Testis (tissue), 2 donors: ENCODE measurements at regions not wholly inside any gene's neighbourhood (a gene's known extent, or its start where the extent isn't known, plus 50 kb on each side); places are given as distances from the start of the nearest gene placed in this dataset.

ENCODE experiments used
- DNase-seq: peaks from one replicate; pipeline ENCODE4 v3.0.0-alpha.2; 2019
- H3K27ac ChIP-seq, 2 donors: fragments of 200-600 bp; sonication (generic); one replicate each; pipeline ENCODE4 v1.5.1; 2019
- H3K27me3 ChIP-seq: fragments of 200-600 bp; sonication (generic); one replicate; pipeline ENCODE4 v1.5.1; 2019
- H3K36me3 ChIP-seq: fragments of 200-600 bp; sonication (generic); one replicate; pipeline ENCODE4 v1.5.1; 2017; ENCODE audit warnings: low read depth; ENCODE audit errors: missing control alignments
- H3K4me1 ChIP-seq: fragments of 200-600 bp; sonication (generic); one replicate; pipeline ENCODE4 v1.5.1; 2019
- H3K4me3 ChIP-seq, 2 donors: fragments of 200-600 bp; sonication (generic); one replicate each; pipeline ENCODE4 v1.5.1; 2017 to 2019
- H3K9me3 ChIP-seq: fragments of 200-600 bp; sonication (generic); one replicate; pipeline ENCODE4 v1.5.1; 2017
- CTCF ChIP-seq, 3 experiments: fragments of 450-650 bp in 2 of 3; fragments of 200-600 bp in 1 of 3; sonication (generic) in 1 of 3; IDR thresholded peaks; one replicate each; pipeline ENCODE4 v1.5.1; 2016 to 2019; ENCODE audit warnings: antibody characterized with exemption in 3 of 3, mild to moderate bottlenecking in 2 of 3, moderate library complexity in 1 of 3
- POLR2A ChIP-seq: fragments of 450-650 bp; IDR thresholded peaks from one replicate; pipeline ENCODE4 v1.6.1; 2017; ENCODE audit warnings: antibody characterized with exemption, mild to moderate bottlenecking, moderate library complexity
- WGBS, 2 donors: methylation state at CpG; one replicate each; pipeline ENCODE4 v1.1.5; 2018; 5-methylcytosine and 5-hydroxymethylcytosine counted together
- intact Hi-C: fragments of 100-400 bp; cut with DNase I; formaldehyde crosslinking; loops from one replicate; pipeline ENCODE4 v1.15.1; 2023; ENCODE audit warnings: low total_unique reads

GRCh38 chr2:53530126-53530525 is 237.5 kb upstream of the CHAC2 start:
- Histone ChIP-seq H3K4me3 (no peak overlapping the region), H3K27ac (no peak overlapping the region), H3K36me3 (no peaks in the 10 kb centered on the region), H3K27me3 (no peaks in the 10 kb centered on the region), H3K9me3 (no peaks in the 10 kb centered on the region), H3K4me1 (no peaks in the 10 kb centered on the region)
- intact Hi-C loops: no loop called here
- TF ChIP-seq CTCF (IDR thresholded peaks at IDR 0.05): no peak
- no peak for TF ChIP-seq POLR2A
- no peak for DNase-seq

- Histone ChIP-seq H3K9me3 (no peaks in the 10 kb centered on the region), H3K4me3 (no peak overlapping the region), H3K36me3 (no peaks in the 10 kb centered on the region), H3K27ac (no peak overlapping the region), H3K4me1 (no peaks in the 10 kb centered on the region), H3K27me3 (no peaks in the 10 kb centered on the region)
- WGBS, 2 donors: 38 to 45% methylated on average over 2 of the region's 2 CpGs
- DNase-seq: no peak
- TF ChIP-seq POLR2A (no peak), CTCF (IDR thresholded peaks at IDR 0.05) (no peak)
- intact Hi-C loops: no loop called here
Observed at GRCh38 chr2:53527056-53527455, 240.5 kb upstream of the CHAC2 start.

- no peaks in the 10 kb centered on the region for H3K9me3 ChIP-seq
- H3K4me3 ChIP-seq: no peak overlapping the region
- no peaks in the 10 kb centered on the region for H3K27me3 ChIP-seq
- H3K36me3 ChIP-seq: no peaks in the 10 kb centered on the region
- 66 to 72% methylated on average over 10 of the region's 10 CpGs for WGBS, 2 donors
- no peak for TF ChIP-seq POLR2A
- TF ChIP-seq CTCF (IDR thresholded peaks at IDR 0.05): no peak
- no peaks in the 10 kb centered on the region for H3K4me1 ChIP-seq
- DNase-seq: no peak
- no peak overlapping the region for H3K27ac ChIP-seq
- intact Hi-C loops: no loop called here
Observed at GRCh38 chr2:53519918-53520841, 247.4 kb upstream of the CHAC2 start.

GRCh38 chr2:53517406-53517805 is 250.2 kb upstream of the CHAC2 start:
- DNase-seq: no peak
- WGBS, 2 donors: 70 to 73% methylated on average over 7 of the region's 7 CpGs
- H3K27ac ChIP-seq: no peak overlapping the region
- no peaks in the 10 kb centered on the region for H3K4me1 ChIP-seq
- H3K9me3 ChIP-seq: no peaks in the 10 kb centered on the region
- TF ChIP-seq CTCF (IDR thresholded peaks at IDR 0.05) (no peak), POLR2A (no peak)
- no peaks in the 10 kb centered on the region for H3K27me3 ChIP-seq
- intact Hi-C loops: no loop called here
- no peaks in the 10 kb centered on the region for H3K36me3 ChIP-seq
- H3K4me3 ChIP-seq: no peak overlapping the region

- Histone ChIP-seq H3K4me1 (no peaks in the 10 kb centered on the region), H3K27ac (no peak overlapping the region), H3K27me3 (no peaks in the 10 kb centered on the region), H3K9me3 (no peaks in the 10 kb centered on the region), H3K36me3 (no peaks in the 10 kb centered on the region), H3K4me3 (no peak overlapping the region)
- TF ChIP-seq POLR2A (no peak), CTCF (IDR thresholded peaks at IDR 0.05) (no peak)
- intact Hi-C loops: no loop called here
- WGBS, 2 donors: 90 to 97% methylated on average over 7 of the region's 7 CpGs
- no peak for DNase-seq
Observed at GRCh38 chr2:53516650-53517049, 251.0 kb upstream of the CHAC2 start.
